Endothelial cell of umbilical vein (primary cell): ENCODE measurements at regions not wholly inside any gene's neighbourhood (a gene's known extent, or its start where the extent isn't known, plus 50 kb on each side); places are given as distances from the start of the nearest gene placed in this dataset.

Source experiments
- CTCF ChIP-seq, 2 donors: IDR thresholded peaks; 1 replicate in 1 of 2; 2 replicates in 1 of 2; pipeline ENCODE4 v1.5.1; 2011; ENCODE audit warnings: low read length in 2 of 2, mild to moderate bottlenecking in 2 of 2, moderate library complexity in 2 of 2, control low read depth in 1 of 2, inconsistent platforms in 1 of 2, low read depth in 1 of 2; ENCODE audit not compliant: insufficient read depth in 1 of 2; ENCODE audit errors: extremely low read depth in 1 of 2
- EZH2 ChIP-seq: IDR thresholded peaks from 2 replicates; pipeline ENCODE4 v1.6.1; 2012; ENCODE audit warnings: borderline replicate concordance, low read depth, mild to moderate bottlenecking, moderate library complexity, low read length, inconsistent platforms; ENCODE audit not compliant: severe bottlenecking
- FOS ChIP-seq: IDR thresholded peaks from 2 replicates; pipeline ENCODE4 v1.6.1; 2011; ENCODE audit warnings: mild to moderate bottlenecking, low read length, moderate library complexity, borderline replicate concordance; ENCODE audit not compliant: insufficient read depth
- GATA2 ChIP-seq: IDR thresholded peaks from 2 replicates; pipeline ENCODE4 v1.7.0; 2011; ENCODE audit warnings: low read depth, mild to moderate bottlenecking, moderate library complexity, mixed read lengths, low read length; ENCODE audit not compliant: insufficient read length, insufficient read depth
- MAX ChIP-seq: IDR thresholded peaks from 2 replicates; pipeline ENCODE4 v1.6.1; 2011; ENCODE audit not compliant: insufficient read depth, insufficient read length
- POLR2A ChIP-seq: IDR thresholded peaks from 2 replicates; pipeline ENCODE4 v1.6.1; 2012; ENCODE audit warnings: low read depth, mild to moderate bottlenecking, control low read depth, low read length
- POLR2AphosphoS5 ChIP-seq: IDR thresholded peaks from 2 replicates; pipeline ENCODE4 v1.6.1; 2012; ENCODE audit warnings: low read depth, mild to moderate bottlenecking, control low read depth, low read length, moderate library complexity; ENCODE audit not compliant: insufficient read depth

- TF ChIP-seq GATA2 (no peak), CTCF (IDR thresholded peaks at IDR 0.05; ENCODE audit: extremely low read depth in 1 of 2, insufficient read depth in 1 of 2, low read depth in 1 of 2, low read length in 2 of 2) (no peak), EZH2 (no peak), FOS (no peak), POLR2A (no peak), MAX (no peak), POLR2AphosphoS5 (no peak)
These were observed 145.5 kb upstream of the FGGY start for GRCh38 chr1:59151387-59151761.
